Testis (tissue), 2 donors: ENCODE measurements at regions not wholly inside any gene's neighbourhood (a gene's known extent, or its start where the extent isn't known, plus 50 kb on each side); places are given as distances from the start of the nearest gene placed in this dataset.

Experiments
- CTCF ChIP-seq, 3 experiments: fragments of 450-650 bp in 2 of 3; fragments of 200-600 bp in 1 of 3; sonication (generic) in 1 of 3; IDR thresholded peaks; one replicate each; pipeline ENCODE4 v1.5.1; 2016 to 2019; ENCODE audit warnings: antibody characterized with exemption in 3 of 3, mild to moderate bottlenecking in 2 of 3, moderate library complexity in 1 of 3
- POLR2A ChIP-seq: fragments of 450-650 bp; IDR thresholded peaks from one replicate; pipeline ENCODE4 v1.6.1; 2017; ENCODE audit warnings: antibody characterized with exemption, mild to moderate bottlenecking, moderate library complexity

- TF ChIP-seq POLR2A, result no peak
- TF ChIP-seq CTCF (IDR thresholded peaks at IDR 0.05), result no peak
Measured at GRCh38 chr7:97671571-97671970, 60.3 kb upstream of the TAC1 start.
